ENCODE measurements at regions not wholly inside any gene's neighbourhood (a gene's known extent, or its start where the extent isn't known, plus 50 kb on each side); places are given as distances from the start of the nearest gene placed in this dataset.

DNA sequence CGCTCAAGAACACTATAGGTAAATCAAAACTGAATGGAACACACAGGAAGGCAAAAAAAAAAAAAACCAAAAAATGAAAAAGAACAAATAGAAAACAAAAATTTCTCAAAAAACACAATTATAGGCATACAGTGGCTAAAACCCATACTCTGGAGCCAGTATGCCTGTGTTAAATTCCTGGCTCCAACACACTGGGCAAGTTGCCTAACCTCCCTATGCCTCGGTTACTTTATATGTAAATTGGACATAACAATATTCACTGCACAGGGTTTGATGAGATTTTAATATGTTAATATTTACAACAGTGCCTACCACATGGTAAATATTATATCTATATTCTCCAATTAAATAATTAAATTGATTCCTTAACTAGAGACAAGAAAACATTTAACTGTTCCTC, 217.1 kb downstream of the HTR7 start:
- DNase-seq = no peak

DNA sequence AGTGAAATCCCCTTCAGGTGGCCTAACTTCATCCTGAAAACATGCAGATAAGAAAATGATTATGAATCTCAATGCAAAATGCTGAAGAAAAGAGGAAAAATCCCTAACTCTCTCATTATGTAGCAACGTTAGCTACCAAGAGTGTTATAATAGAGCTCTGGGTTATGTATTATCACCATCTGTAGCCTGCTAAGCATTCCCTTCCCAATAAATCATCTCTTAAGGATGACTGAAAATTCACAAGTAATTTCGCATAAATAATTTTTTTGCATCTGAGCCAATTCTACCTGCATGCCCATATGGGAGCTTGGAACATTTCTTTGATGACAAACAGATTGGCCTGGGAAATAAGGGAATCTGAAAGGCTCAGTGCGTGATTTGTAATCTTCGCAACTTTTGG, 216.1 kb downstream of the HTR7 start:
- DNase-seq = no peak

DNA sequence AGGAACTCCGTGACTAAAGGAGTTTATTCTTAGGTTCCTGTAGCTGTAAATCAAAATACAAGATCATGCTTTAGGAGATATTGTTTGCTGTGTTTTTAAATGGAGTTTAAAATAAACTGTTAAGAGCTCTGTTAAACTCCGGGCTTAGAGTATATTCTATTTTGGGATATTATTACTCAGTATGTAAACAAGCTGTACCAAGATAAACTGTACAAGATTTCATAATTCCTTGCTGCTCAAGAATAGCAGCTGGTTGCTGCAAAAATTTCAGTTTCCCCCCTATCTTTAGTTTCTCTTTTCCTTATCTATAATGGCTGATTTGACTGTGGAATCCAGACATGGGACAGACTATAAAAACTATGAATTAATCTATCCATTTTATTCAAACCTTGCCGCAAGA, 215.7 kb downstream of the HTR7 start:
- DNase-seq = no peak

DNA sequence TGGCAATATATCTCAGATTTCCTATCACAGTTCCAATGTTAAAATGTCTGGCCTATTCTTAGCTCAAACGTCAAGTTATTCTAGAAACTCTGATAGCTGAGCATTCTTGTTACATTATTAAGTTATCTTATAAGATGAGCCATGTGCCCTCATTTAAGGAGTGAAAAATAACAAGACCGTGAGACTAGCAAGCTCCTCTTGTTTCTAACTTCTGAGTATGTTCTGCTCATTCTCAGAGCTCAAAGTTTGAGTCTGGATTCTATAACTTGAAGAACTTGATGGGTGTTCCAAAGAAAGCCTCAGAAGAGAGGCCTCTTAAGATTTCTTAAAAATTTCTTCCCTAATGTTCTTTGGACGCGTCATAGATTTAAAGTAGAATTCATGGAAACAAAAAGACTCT, 215.2 kb downstream of the HTR7 start:
- no peak for DNase-seq

DNA sequence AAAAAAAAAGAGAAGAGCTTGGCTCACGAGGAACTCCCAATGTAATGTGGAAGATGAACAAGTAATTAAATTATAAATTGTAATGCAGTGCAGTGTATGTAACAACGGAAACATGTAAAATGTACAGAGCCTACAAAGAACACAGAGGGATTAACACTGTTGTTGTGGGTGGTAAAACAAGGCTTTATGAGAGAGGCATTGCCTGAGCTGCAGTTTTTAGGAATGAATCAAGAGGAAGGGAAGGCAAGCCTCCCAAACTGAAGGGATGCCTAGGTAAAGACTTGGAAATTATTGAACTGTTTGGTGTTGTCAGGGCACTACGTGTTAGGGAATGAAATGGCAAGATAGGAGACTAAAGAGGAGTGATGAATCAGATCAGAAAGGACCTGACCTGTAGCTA, 213.7 kb downstream of the HTR7 start:
- DNase-seq = no peak

DNA sequence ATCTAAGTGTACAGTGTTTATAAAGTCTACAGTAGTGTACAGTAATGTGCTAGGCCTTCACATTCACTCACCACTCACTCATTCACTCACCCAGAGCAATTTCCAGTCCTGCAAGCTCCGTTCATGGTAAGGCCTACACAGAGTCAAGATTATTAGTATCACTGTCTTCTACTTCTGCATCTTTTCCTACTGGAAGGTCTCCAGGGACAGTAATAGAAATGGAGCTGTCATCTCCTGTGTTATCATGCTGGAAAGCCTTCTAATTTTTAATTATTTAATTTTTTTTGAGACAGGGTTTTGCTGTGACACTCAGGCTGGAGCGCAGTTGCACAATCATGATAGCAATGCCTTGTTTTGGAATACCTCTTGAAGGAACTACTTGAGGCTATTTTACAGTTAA, 207.0 kb downstream of the HTR7 start:
- DNase-seq = no peak

DNA sequence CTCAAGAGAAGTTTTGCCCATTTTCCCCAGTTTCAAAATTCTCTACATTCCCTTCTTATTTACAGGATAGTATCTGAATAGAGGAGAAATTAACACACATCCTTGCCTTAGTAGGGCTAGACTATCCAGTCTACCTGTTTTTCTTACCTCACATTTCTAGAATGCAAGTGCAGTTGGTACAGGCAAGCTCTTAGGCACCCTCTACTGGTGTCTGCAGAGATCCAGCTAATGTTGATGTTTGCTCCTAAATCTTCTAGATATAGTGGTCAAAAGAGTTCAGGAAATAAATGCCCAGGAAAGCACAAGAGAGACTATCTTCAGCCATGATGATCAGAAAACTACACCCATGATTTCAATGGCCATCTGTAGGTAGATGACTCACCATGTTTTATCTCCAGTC, 205.3 kb downstream of the HTR7 start:
- DNase-seq = no peak

DNA sequence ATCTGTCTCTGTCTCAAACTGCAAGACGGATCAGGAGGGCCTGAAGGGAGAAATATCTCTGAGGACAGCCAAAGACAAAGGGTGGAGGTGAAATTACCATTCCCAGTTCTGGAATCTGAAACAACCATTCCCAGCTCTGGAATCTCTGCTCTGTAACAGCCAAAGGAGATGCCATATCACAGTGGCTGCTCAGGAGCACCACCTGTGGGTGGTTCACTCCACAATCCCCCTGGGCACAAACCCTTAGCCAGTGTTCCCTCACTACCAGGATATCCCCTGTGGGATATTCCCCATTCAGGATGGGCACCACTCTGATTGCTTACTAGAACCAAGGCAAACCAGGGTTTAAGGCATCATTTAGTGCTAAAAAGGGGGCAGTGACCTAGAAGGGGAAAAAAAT, 199.0 kb downstream of the HTR7 start:
- DNase-seq = no peak

DNA sequence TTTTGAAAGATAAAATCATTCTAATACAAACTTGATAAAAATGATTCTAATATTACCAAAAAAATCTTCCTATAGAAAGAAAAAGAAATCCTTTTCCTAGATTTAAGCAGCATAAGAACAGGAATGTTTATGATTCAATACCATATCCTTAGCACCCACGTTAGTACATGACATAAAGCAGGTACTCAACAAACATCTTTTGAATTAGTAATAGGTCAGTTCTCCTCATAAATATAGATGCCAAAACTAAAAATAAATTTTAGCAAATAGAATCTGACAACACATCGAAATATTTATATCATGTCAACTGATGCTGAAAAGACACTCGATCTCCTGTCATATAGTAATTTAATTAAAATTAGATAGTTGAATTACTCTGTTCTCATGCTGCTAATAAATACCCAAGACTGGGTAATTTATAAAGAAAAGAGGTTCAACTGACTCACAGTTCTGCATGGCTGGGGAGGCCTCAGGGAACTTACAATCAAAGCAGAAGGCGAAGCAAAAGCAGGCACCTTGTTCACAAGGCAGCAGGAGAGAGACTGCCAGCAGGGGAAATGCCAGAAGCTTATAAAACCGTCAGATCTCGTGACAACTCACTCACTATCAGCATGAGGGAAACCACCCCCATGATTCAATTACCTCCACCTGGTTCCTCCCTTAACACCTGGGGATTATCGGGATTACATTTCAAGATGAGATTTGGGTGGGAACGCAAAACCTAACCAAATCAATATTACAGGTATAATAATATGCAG, 191.8 kb downstream of the HTR7 start:
- DNase-seq = no peak

DNA sequence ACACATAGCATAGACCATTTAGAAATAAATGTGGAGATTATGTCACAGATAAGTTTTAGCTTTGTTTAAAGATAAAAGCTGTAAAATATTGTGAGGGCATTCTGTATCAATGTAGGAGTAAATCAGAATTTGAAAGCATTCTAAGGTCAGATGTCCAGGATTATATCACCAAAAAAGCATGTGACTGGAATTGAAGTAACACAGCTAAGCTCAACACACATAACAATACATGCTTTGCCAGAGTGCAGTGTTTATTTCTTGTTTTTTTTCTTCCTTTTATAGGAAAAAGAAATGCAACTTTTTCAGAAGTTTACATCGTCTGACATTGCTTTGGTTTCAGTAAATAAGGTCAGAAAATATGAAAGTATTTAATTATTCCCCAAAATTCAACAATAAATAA, 183.4 kb downstream of the HTR7 start:
- DNase-seq = no peak

DNA sequence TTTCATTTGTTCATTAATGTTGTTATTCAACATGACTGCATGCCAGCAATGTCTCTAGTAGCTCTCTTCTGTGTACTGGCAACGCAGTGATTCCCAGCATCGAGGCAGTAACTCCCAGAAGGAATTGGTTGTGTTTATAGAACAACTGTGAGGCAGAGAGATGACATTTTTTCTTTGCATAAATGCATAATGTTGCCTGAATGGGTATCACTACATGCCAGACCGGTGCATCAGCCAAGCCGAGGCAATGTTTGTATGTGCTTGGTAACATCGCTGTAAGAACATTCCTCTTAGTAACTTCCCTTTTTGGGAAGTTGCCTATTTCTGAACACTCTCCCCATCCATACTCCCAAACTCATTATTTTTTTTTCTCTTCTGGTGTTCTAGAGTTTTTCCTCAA, 182.9 kb downstream of the HTR7 start:
- no peak for DNase-seq

DNA sequence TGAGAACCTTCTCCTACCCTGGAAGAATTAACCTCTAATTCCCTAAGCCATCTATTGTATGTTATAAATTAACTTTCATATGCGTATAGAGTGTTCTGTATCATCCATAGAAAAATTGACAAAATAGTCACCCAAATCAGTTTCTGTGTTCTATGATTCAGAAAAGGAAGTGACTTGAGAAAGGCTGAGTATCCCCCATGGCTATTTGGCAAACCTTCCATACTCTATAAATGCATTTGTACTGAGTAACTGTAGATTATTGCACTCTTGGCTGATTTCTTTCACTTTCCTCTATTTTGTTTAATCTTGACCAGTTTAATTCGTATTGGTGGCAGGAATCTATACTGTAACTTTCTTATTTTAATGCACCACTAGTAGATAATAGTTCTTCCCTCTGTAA, 182.2 kb downstream of the HTR7 start:
- no peak for DNase-seq
